ENCODE measurements at regions not wholly inside any gene's neighbourhood (a gene's known extent, or its start where the extent isn't known, plus 50 kb on each side); places are given as distances from the start of the nearest gene placed in this dataset.

DNA sequence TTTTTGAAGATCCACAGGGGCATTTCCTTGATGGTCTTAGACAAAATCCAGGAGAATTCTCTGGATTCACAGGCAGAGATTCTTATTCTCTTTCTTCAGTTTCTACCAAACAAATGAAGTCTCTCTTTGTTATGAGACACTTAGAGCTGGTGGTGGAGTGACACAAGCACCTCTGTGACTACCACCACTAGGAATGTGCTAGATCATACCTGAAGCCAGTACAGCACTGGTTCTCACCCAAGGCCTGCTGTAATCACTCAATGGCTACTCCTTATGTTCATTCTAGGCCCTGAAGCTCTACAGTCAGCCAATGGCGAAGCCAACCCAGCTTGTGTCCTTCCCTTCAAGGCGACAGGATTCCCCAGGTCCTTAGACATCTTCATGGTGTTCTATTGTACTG, 482.3 kb downstream of the TRAM1L1 start:
- Histone ChIP-seq H3K4me3 (ENCODE audit: low read length in 3 of 3) (no peak overlapping the region), H3K9me3 (ENCODE audit: control insufficient read depth in 2 of 3, insufficient read depth in 1 of 3, low read length in 3 of 3) (peaks cover 0 to 3% (median 0%) of the 10 kb centered on the region in 3 donors), H3K9ac (ENCODE audit: low read length in 3 of 3) (no peak overlapping the region), H3K36me3 (ENCODE audit: control insufficient read depth in 2 of 3, insufficient read depth in 3 of 3, low read length in 3 of 3) (no peaks in the 10 kb centered on the region), H3K4me1 (ENCODE audit: control insufficient read depth in 2 of 3, insufficient read depth in 2 of 3, low read depth in 1 of 3, low read length in 3 of 3) (no peaks in the 10 kb centered on the region), H3K27ac (ENCODE audit: low read depth in 2 of 2, low read length in 2 of 2) (no peak overlapping the region), H3K27me3 (ENCODE audit: control insufficient read depth, insufficient read depth, low read length) (no peaks in the 10 kb centered on the region)
- no peak for DNase-seq
- intact Hi-C loops (cut with DNase I), result no loop called here
- no peak for FAIRE-seq
- TF ChIP-seq, protein P1, sequence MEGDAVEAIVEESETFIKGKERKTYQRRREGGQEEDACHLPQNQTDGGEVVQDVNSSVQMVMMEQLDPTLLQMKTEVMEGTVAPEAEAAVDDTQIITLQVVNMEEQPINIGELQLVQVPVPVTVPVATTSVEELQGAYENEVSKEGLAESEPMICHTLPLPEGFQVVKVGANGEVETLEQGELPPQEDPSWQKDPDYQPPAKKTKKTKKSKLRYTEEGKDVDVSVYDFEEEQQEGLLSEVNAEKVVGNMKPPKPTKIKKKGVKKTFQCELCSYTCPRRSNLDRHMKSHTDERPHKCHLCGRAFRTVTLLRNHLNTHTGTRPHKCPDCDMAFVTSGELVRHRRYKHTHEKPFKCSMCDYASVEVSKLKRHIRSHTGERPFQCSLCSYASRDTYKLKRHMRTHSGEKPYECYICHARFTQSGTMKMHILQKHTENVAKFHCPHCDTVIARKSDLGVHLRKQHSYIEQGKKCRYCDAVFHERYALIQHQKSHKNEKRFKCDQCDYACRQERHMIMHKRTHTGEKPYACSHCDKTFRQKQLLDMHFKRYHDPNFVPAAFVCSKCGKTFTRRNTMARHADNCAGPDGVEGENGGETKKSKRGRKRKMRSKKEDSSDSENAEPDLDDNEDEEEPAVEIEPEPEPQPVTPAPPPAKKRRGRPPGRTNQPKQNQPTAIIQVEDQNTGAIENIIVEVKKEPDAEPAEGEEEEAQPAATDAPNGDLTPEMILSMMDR (IDR thresholded peaks at IDR 0.05; ENCODE audit: borderline replicate concordance, extremely low read depth, insufficient read depth), result no peak

DNA sequence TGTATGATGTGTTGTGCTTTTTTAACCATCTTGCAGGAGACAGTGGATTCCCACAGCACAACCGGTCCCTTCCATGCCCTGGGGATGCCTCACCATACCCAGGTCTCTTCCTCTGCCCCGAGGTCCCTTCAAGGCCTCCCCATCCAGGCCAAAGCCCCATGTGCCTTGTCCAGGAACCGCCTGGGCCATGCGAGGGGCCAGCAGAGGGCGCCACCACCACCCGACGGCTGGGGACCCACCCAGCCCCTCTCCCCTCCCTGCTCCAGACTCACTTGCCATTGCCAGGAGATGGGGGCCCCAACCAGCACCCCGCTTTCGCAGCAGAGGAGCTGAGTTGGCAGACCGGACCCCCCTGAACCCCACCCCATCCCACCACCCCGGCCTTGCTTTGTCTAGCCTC, 485.5 kb downstream of the TRAM1L1 start:
- no peak overlapping the region for H3K4me3 ChIP-seq (ENCODE audit: low read length in 3 of 3)
- H3K9ac ChIP-seq (ENCODE audit: low read length in 3 of 3), result no peak overlapping the region
- H3K4me1 ChIP-seq (ENCODE audit: control insufficient read depth in 2 of 3, insufficient read depth in 2 of 3, low read depth in 1 of 3, low read length in 3 of 3), result no peaks in the 10 kb centered on the region
- H3K36me3 ChIP-seq (ENCODE audit: control insufficient read depth in 2 of 3, insufficient read depth in 3 of 3, low read length in 3 of 3), result no peaks in the 10 kb centered on the region
- no peaks in the 10 kb centered on the region for H3K27me3 ChIP-seq (ENCODE audit: control insufficient read depth, insufficient read depth, low read length)
- peaks cover 0 to 3% (median 0%) of the 10 kb centered on the region in 3 donors for H3K9me3 ChIP-seq (ENCODE audit: control insufficient read depth in 2 of 3, insufficient read depth in 1 of 3, low read length in 3 of 3)
- FAIRE-seq (no peak), DNase-seq (peak in 1 of 5 donors; percentile 65)
- TF ChIP-seq, protein P1 (IDR thresholded peaks at IDR 0.05; ENCODE audit: borderline replicate concordance, extremely low read depth, insufficient read depth), result no peak
- intact Hi-C loops (cut with DNase I), result no loop called here
- H3K27ac ChIP-seq (ENCODE audit: low read depth in 2 of 2, low read length in 2 of 2), result no peak overlapping the region

DNA sequence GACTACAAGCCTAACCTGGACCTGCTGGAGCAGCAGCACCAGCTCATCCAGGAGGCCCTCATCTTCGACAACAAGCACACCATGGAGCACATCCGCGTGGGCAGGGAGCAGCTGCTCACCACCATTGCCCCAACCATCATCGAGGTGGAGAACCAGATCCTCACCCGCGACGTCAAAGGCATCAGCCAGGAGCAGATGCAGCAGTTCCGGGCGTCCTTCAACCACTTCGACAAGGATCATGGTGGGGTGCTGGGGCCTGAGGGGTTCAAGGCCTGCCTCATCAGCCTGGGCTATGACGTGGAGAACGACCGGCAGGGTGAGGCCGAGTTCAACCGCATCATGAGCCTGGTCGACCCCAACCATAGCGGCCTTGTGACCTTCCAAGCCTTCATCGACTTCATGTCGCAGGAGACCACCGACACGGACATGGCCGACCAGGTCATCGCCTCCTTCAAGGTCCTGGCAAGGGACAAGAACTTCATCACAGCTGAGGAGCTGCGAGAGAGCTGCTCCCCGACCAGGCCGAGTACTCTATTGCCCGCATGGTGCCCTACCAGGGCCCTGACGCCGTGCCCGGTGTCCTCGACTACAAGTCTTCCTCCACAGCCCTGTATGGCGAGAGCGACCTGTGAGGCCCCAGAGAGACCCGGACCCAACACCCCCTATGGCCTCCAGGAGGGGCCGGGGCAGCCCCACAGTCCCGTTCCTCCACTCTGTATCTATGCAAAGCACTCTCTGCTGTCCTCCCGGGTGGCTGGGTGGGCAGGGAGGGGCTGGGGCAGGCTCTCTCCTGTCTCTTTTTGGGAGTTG, 486.2 kb downstream of the TRAM1L1 start:
- Histone ChIP-seq H3K4me3 (ENCODE audit: low read length in 3 of 3) (no peak overlapping the region), H3K9me3 (ENCODE audit: control insufficient read depth in 2 of 3, insufficient read depth in 1 of 3, low read length in 3 of 3) (peaks cover 0 to 3% (median 0%) of the 10 kb centered on the region in 3 donors), H3K27ac (ENCODE audit: low read depth in 2 of 2, low read length in 2 of 2) (no peak overlapping the region), H3K9ac (ENCODE audit: low read length in 3 of 3) (no peak overlapping the region), H3K27me3 (ENCODE audit: control insufficient read depth, insufficient read depth, low read length) (no peaks in the 10 kb centered on the region), H3K4me1 (ENCODE audit: control insufficient read depth in 2 of 3, insufficient read depth in 2 of 3, low read depth in 1 of 3, low read length in 3 of 3) (no peaks in the 10 kb centered on the region), H3K36me3 (ENCODE audit: control insufficient read depth in 2 of 3, insufficient read depth in 3 of 3, low read length in 3 of 3) (no peaks in the 10 kb centered on the region)
- intact Hi-C loops (cut with DNase I), result no loop called here
- no peak for FAIRE-seq
- DNase-seq, result peak in 1 of 5 donors; percentile 76
- TF ChIP-seq, protein P1 (IDR thresholded peaks at IDR 0.05; ENCODE audit: borderline replicate concordance, extremely low read depth, insufficient read depth), result no peak

All from kidney (tissue), 13 donors.